H9 (cell line): ENCODE measurements at regions not wholly inside any gene's neighbourhood (a gene's known extent, or its start where the extent isn't known, plus 50 kb on each side); places are given as distances from the start of the nearest gene placed in this dataset.

Experiments used
- DNase-seq: peaks from one replicate; pipeline ENCODE4 v3.0.0-alpha.2; 2017
- H2AFZ ChIP-seq: one replicate; pipeline ENCODE4 v1.6.1; 2013; ENCODE audit warnings: mild to moderate bottlenecking, low read length, control low read depth, moderate library complexity
- H2AK5ac ChIP-seq: 2 replicates; pipeline ENCODE4 v1.6.1; 2013; ENCODE audit warnings: low read length, control low read depth, mixed read lengths; ENCODE audit not compliant: insufficient read length
- H2BK120ac ChIP-seq: one replicate; pipeline ENCODE4 v1.6.1; 2013; ENCODE audit warnings: low read depth, mild to moderate bottlenecking, low read length, control low read depth, inconsistent platforms; ENCODE audit not compliant: poor library complexity, severe bottlenecking
- H2BK12ac ChIP-seq: 2 replicates; pipeline ENCODE4 v1.6.1; 2013; ENCODE audit warnings: low read length, control low read depth, mixed read lengths, low read depth; ENCODE audit not compliant: insufficient read length
- H2BK15ac ChIP-seq: 2 replicates; pipeline ENCODE4 v1.6.1; 2013; ENCODE audit warnings: low read depth, low read length, control low read depth
- H2BK20ac ChIP-seq: one replicate; pipeline ENCODE4 v1.6.1; 2013; ENCODE audit warnings: low read depth, mild to moderate bottlenecking, low read length, control low read depth, inconsistent platforms; ENCODE audit not compliant: poor library complexity, severe bottlenecking
- H2BK5ac ChIP-seq: 2 replicates; pipeline ENCODE4 v1.6.1; 2013; ENCODE audit warnings: low read length, control low read depth, mixed read lengths; ENCODE audit not compliant: insufficient read length
- H3K14ac ChIP-seq: 2 replicates; pipeline ENCODE4 v1.6.1; 2013; ENCODE audit warnings: low read length, control low read depth; ENCODE audit not compliant: insufficient read depth
- H3K18ac ChIP-seq: 2 replicates; pipeline ENCODE4 v1.6.1; 2013; ENCODE audit warnings: low read depth, mild to moderate bottlenecking, mixed read lengths, low read length, control low read depth; ENCODE audit not compliant: insufficient read length
- H3K23ac ChIP-seq: 2 replicates; pipeline ENCODE4 v1.6.1; 2013; ENCODE audit warnings: low read length, control low read depth, mixed read lengths, low read depth; ENCODE audit not compliant: insufficient read length
- H3K23me2 ChIP-seq: 2 replicates; pipeline ENCODE4 v1.6.1; 2013; ENCODE audit warnings: low read depth, mild to moderate bottlenecking, mixed read lengths, low read length, control low read depth; ENCODE audit not compliant: insufficient read length, poor library complexity, severe bottlenecking
- H3K27ac ChIP-seq: 2 replicates; pipeline ENCODE4 v1.5.1; 2013; ENCODE audit warnings: low read length, control low read depth, mixed read lengths, low read depth; ENCODE audit not compliant: insufficient read length
- H3K27me3 ChIP-seq: 2 replicates; pipeline ENCODE4 v1.6.1; 2013; ENCODE audit warnings: low read length, control low read depth, inconsistent platforms; ENCODE audit not compliant: insufficient read depth
- H3K4ac ChIP-seq: 2 replicates; pipeline ENCODE4 v1.6.1; 2013; ENCODE audit warnings: low read depth, mild to moderate bottlenecking, control low read depth, inconsistent platforms, low read length, moderate library complexity
- H3K4me1 ChIP-seq: 2 replicates; pipeline ENCODE4 v1.6.1; 2013; ENCODE audit warnings: low read length, control low read depth, inconsistent platforms; ENCODE audit not compliant: insufficient read depth
- H3K4me2 ChIP-seq: 2 replicates; pipeline ENCODE4 v1.6.1; 2013; ENCODE audit warnings: low read length, control low read depth, mixed read lengths; ENCODE audit not compliant: insufficient read length, insufficient read depth
- H3K56ac ChIP-seq: 2 replicates; pipeline ENCODE4 v1.6.1; 2013; ENCODE audit warnings: low read depth, mild to moderate bottlenecking, mixed read lengths, low read length, control low read depth; ENCODE audit not compliant: insufficient read length
- H3K79me1 ChIP-seq: 2 replicates; pipeline ENCODE4 v1.6.1; 2013; ENCODE audit warnings: low read depth, mild to moderate bottlenecking, moderate library complexity, low read length, control low read depth, inconsistent platforms; ENCODE audit not compliant: insufficient read depth, poor library complexity, severe bottlenecking
- H3K79me2 ChIP-seq: 2 replicates; pipeline ENCODE4 v1.6.1; 2013; ENCODE audit warnings: low read length, control low read depth, inconsistent platforms; ENCODE audit not compliant: insufficient read depth
- H3K9ac ChIP-seq: 2 replicates; pipeline ENCODE4 v1.6.1; 2013; ENCODE audit warnings: low read length, control low read depth, mixed read lengths; ENCODE audit not compliant: insufficient read length; ENCODE audit errors: extremely low read depth
- H3K9me3 ChIP-seq: one replicate; pipeline ENCODE4 v1.6.1; 2013; ENCODE audit warnings: low read depth, low read length, inconsistent platforms; ENCODE audit not compliant: control insufficient read depth
- H3T11ph ChIP-seq: one replicate; pipeline ENCODE4 v1.6.1; 2013; ENCODE audit warnings: mild to moderate bottlenecking, low read length, control low read depth, inconsistent platforms
- H4K20me1 ChIP-seq: one replicate; pipeline ENCODE4 v1.6.1; 2013; ENCODE audit not compliant: control insufficient read depth, insufficient read length, insufficient read depth
- H4K5ac ChIP-seq: 2 replicates; pipeline ENCODE4 v1.6.1; 2013; ENCODE audit warnings: low read depth, mild to moderate bottlenecking, mixed read lengths, low read length, control low read depth; ENCODE audit not compliant: insufficient read length
- H4K8ac ChIP-seq: replicated peaks from 2 replicates; pipeline ENCODE4 v1.6.1; 2013; ENCODE audit warnings: low read length, control low read depth, mixed read lengths, low read depth; ENCODE audit not compliant: insufficient read length
- H4K91ac ChIP-seq: 2 replicates; pipeline ENCODE4 v1.6.1; 2013; ENCODE audit warnings: low read depth, mild to moderate bottlenecking, moderate library complexity, mixed read lengths, low read length, control low read depth; ENCODE audit not compliant: insufficient read length
- H3K27ac Mint-ChIP-seq, 3 experiments: 2 replicates in 2 of 3; 3 replicates in 1 of 3; pipeline ENCODE4 v1.8.0; 2020 to 2021; ENCODE audit warnings: mixed read lengths in 3 of 3, mild to moderate bottlenecking in 1 of 3, moderate library complexity in 1 of 3
- H3K27me3 Mint-ChIP-seq: 2 replicates; pipeline ENCODE4 v1.8.0; 2021; ENCODE audit warnings: low read depth, mild to moderate bottlenecking, moderate library complexity, mixed read lengths
- H3K36me3 Mint-ChIP-seq, 3 experiments: 2 replicates in 2 of 3; 3 replicates in 1 of 3; pipeline ENCODE4 v1.8.0; 2020 to 2021; ENCODE audit warnings: low read depth in 3 of 3, mixed read lengths in 3 of 3; ENCODE audit not compliant: insufficient read depth in 1 of 3
- H3K4me1 Mint-ChIP-seq, 2 experiments: 2 replicates each; pipeline ENCODE4 v1.8.0; 2020; ENCODE audit warnings: mixed read lengths in 2 of 2
- H3K4me3 Mint-ChIP-seq, 2 experiments: 2 replicates in 1 of 2; 3 replicates in 1 of 2; pipeline ENCODE4 v1.8.0; 2020 to 2021; ENCODE audit warnings: mild to moderate bottlenecking in 2 of 2, mixed read lengths in 2 of 2, moderate library complexity in 1 of 2
- H3K9me3 Mint-ChIP-seq, 2 experiments: 2 replicates in 1 of 2; 3 replicates in 1 of 2; pipeline ENCODE4 v1.8.0; 2020; ENCODE audit warnings: mild to moderate bottlenecking in 2 of 2, mixed read lengths in 2 of 2, moderate library complexity in 1 of 2
- CTCF ChIP-seq: fragments of 200-600 bp; sonication (generic); conservative IDR thresholded peaks from 3 replicates; pipeline ENCODE4 v1.8.0; 2021; ENCODE audit warnings: antibody characterized with exemption, mild to moderate bottlenecking
- WGBS: extraction: QIAGEN DNeasy Blood & Tissue Kit; methylation state at CpG from one replicate; pipeline ENCODE4 v1.1.7; 2013; ENCODE audit warnings: missing lambda C conversion rate, low lambda C conversion rate, mixed read lengths; ENCODE audit not compliant: insufficient read length; ENCODE audit errors: extremely low coverage; 5-methylcytosine and 5-hydroxymethylcytosine counted together

- no peak overlapping the region for H3K14ac ChIP-seq
- no peaks in the 10 kb centered on the region for H3K27me3 ChIP-seq
- no peak overlapping the region for H2BK5ac ChIP-seq
- no peak overlapping the region for H3K9ac ChIP-seq
- H3K56ac ChIP-seq, result no peak overlapping the region
- H4K5ac ChIP-seq, result no peak overlapping the region
- no peaks in the 10 kb centered on the region for H4K20me1 ChIP-seq
- Mint-ChIP-seq H3K9me3 (no peaks in the 10 kb centered on the region), H3K4me3 (no peak overlapping the region), H3K36me3 (no peaks in the 10 kb centered on the region), H3K4me1 (peaks cover 3 to 4% of the 10 kb centered on the region in 2 experiments; a peak in 1 of 4 replicates), H3K27ac (no peak overlapping the region), H3K27me3 (no peaks in the 10 kb centered on the region)
- no peaks in the 10 kb centered on the region for H3K79me1 ChIP-seq
- WGBS, result no CpG with 5 or more reads among the region's 3 CpGs
- H3K4ac ChIP-seq, result no peak overlapping the region
- TF ChIP-seq CTCF, result no peak
- H3K4me1 ChIP-seq, result no peaks in the 10 kb centered on the region
- H3K18ac ChIP-seq, result no peak overlapping the region
- H4K8ac ChIP-seq, result no peak overlapping the region
- H3K79me2 ChIP-seq, result no peaks in the 10 kb centered on the region
- H2BK12ac ChIP-seq, result no peak overlapping the region
- no peak overlapping the region for H3K23ac ChIP-seq
- H2BK20ac ChIP-seq, result no peak overlapping the region
- no peaks in the 10 kb centered on the region for H3K9me3 ChIP-seq
- no peak overlapping the region for H2BK15ac ChIP-seq
- H3K4me2 ChIP-seq, result no peak overlapping the region
- no peaks in the 10 kb centered on the region for H3K23me2 ChIP-seq
- H4K91ac ChIP-seq, result no peak overlapping the region
- H2AFZ ChIP-seq, result no peak overlapping the region
- H2AK5ac ChIP-seq, result no peak overlapping the region
- H3K27ac ChIP-seq, result no peak overlapping the region
- no peak for DNase-seq
- H2BK120ac ChIP-seq, result no peak overlapping the region
- no peak overlapping the region for H3T11ph ChIP-seq
Measured at GRCh38 chr6:50217841-50218240, 168.1 kb upstream of the DEFB112 start.
